Heart right ventricle (tissue), 16 donors: ENCODE measurements at regions not wholly inside any gene's neighbourhood (a gene's known extent, or its start where the extent isn't known, plus 50 kb on each side); places are given as distances from the start of the nearest gene placed in this dataset.

ENCODE experiments used
- ATAC-seq, 8 donors: fragments of 200-7000 bp; cut with Tn5 transposase; one replicate each; pipeline ENCODE4 v1.9.1; 2020; ENCODE audit warnings: mild to moderate bottlenecking in 8 of 8, moderate library complexity in 8 of 8, moderate number of reproducible peaks in 1 of 8
- DNase-seq, 2 donors: peaks; one replicate each; pipeline ENCODE4 v3.0.0-alpha.2; 2020
- H3K27ac ChIP-seq, 10 donors: fragments of 200-600 bp; sonication (generic) in 2 of 10; one replicate each; pipeline versions ENCODE4 v1.5.0 to v1.8.0; 2020 to 2022; ENCODE audit warnings: mild to moderate bottlenecking in 3 of 10
- H3K27me3 ChIP-seq, 7 donors: fragments of 200-600 bp; one replicate each; pipeline ENCODE4 v1.8.0; 2021 to 2022; ENCODE audit warnings: mild to moderate bottlenecking in 2 of 7
- H3K36me3 ChIP-seq, 9 donors: fragments of 200-600 bp; sonication (generic) in 1 of 9; one replicate each; pipeline versions ENCODE4 v1.5.0 to v1.8.0; 2020 to 2022; ENCODE audit warnings: mild to moderate bottlenecking in 2 of 9
- H3K4me1 ChIP-seq, 9 donors: fragments of 200-600 bp; sonication (generic) in 1 of 9; one replicate each; pipeline versions ENCODE4 v1.5.0 to v1.8.0; 2020 to 2022; ENCODE audit warnings: mild to moderate bottlenecking in 4 of 9
- H3K4me3 ChIP-seq, 10 donors: fragments of 200-600 bp; sonication (generic) in 2 of 10; one replicate each; pipeline versions ENCODE4 v1.5.0 to v1.8.0; 2020 to 2022; ENCODE audit warnings: mild to moderate bottlenecking in 7 of 10, moderate library complexity in 2 of 10
- H3K9me3 ChIP-seq, 11 donors: fragments of 200-600 bp in 10 of 11; sonication (generic) in 2 of 11; one replicate each; pipeline versions ENCODE4 v1.5.0 to v1.8.0; 2013 to 2022; ENCODE audit warnings: mild to moderate bottlenecking in 2 of 11, control low read depth in 1 of 11, moderate library complexity in 1 of 11
- CTCF ChIP-seq, 9 donors: fragments of 200-600 bp; sonication (generic) in 2 of 9; IDR thresholded peaks; one replicate each; pipeline versions ENCODE4 v1.5.0 to v1.8.0; 2021 to 2022; ENCODE audit warnings: antibody characterized with exemption in 9 of 9, mild to moderate bottlenecking in 5 of 9, moderate library complexity in 1 of 9
- WGBS, 2 donors: extraction: QIAGEN DNeasy Blood & Tissue Kit; methylation state at CpG; one replicate each; pipeline ENCODE4 v1.1.7; 2013; ENCODE audit warnings: inconsistent platforms in 1 of 2; 5-methylcytosine and 5-hydroxymethylcytosine counted together
- intact Hi-C, 10 donors: fragments of 100-400 bp; cut with DNase I; formaldehyde crosslinking; loops; one replicate each; pipeline versions ENCODE4 v1.11.1 to v1.14.2; 2022
- donor health status: Arrhythmogenic right ventricular cardiomyopathy.
- donor health status: ischemic (EF 13 %, LVEDD 7.1; RV severe dilation, severe dysfunction).
- donor health status: healthy with polysubstance abuse.
- donor health status: DM: no; HTN: yes; CAD: no.
- donor health status: DM: no; HTN: no; CAD: no.
- donor health status: ischemic (EF 25% LVEDD 6.9; RV normal size, moderate dysfunction).
- donor health status: ischemic (EF 25% LVEDD 5.7; RV mildly dilated, moderate dysfunction).
- donor health status: healthy.
- donor health status: DM: yes; HTN: yes; CAD: no.
- donor health status: Ischemic cardiomyopathy.
- donor health status: ischemic (EF 35%, LVEDD 5.7; RV mildly dilated, moderate dysfunction).
- donor health status: nonischemic (EF 11% LVEDD 7.7; RV severe dilation, severe dysfunction).
- donor health status: DM: yes; HTN: yes; CAD: no.
- donor health status: PGD.
- donor health status: ischemic (EF 29% LVEDD 5.4; RV normal size, mild dysfunction).
- donor health status: nonischemic (EF 23%, LVEDD 6.1; RV moderate dilation, normal function).

GRCh38 chr1:190619724-190620123, 142.1 kb upstream of the BRINP3 start:
- ATAC-seq: no peak
- no peak for DNase-seq
- TF ChIP-seq CTCF (IDR thresholded peaks at IDR 0.05): no peak
- H3K9me3 ChIP-seq: peaks cover 0 to 20% (median 0%) of the 10 kb centered on the region in 11 donors
- no peak overlapping the region for H3K4me3 ChIP-seq
- H3K27me3 ChIP-seq: no peaks in the 10 kb centered on the region
- intact Hi-C loops: no loop called here
- WGBS, 2 donors: 53 to 61% methylated on average over 1 of the region's 1 CpG
- H3K36me3 ChIP-seq: no peaks in the 10 kb centered on the region
- no peak overlapping the region for H3K27ac ChIP-seq
- H3K4me1 ChIP-seq: no peaks in the 10 kb centered on the region

GRCh38 chr1:190633488-190633887, 155.8 kb upstream of the BRINP3 start:
- no peak overlapping the region for H3K4me3 ChIP-seq
- no peaks in the 10 kb centered on the region for H3K4me1 ChIP-seq
- peaks cover 0 to 28% (median 3%) of the 10 kb centered on the region in 11 donors for H3K9me3 ChIP-seq
- DNase-seq (no peak), ATAC-seq (no peak)
- no peak overlapping the region for H3K27ac ChIP-seq
- no peak for TF ChIP-seq CTCF (IDR thresholded peaks at IDR 0.05)
- no peaks in the 10 kb centered on the region for H3K27me3 ChIP-seq
- intact Hi-C loops: no loop called here
- H3K36me3 ChIP-seq: no peaks in the 10 kb centered on the region

GRCh38 chr1:190634134-190634533, 156.5 kb upstream of the BRINP3 start:
- Histone ChIP-seq H3K27ac (no peak overlapping the region), H3K9me3 (peaks cover 0 to 25% (median 3%) of the 10 kb centered on the region in 11 donors), H3K36me3 (no peaks in the 10 kb centered on the region), H3K27me3 (no peaks in the 10 kb centered on the region), H3K4me3 (no peak overlapping the region), H3K4me1 (no peaks in the 10 kb centered on the region)
- intact Hi-C loops: no loop called here
- 78 to 88% methylated on average over 2 of the region's 2 CpGs for WGBS, 2 donors
- DNase-seq: no peak
- TF ChIP-seq CTCF (IDR thresholded peaks at IDR 0.05): no peak
- no peak for ATAC-seq

GRCh38 chr1:190649553-190649952, 171.9 kb upstream of the BRINP3 start:
- H3K27ac ChIP-seq: no peak overlapping the region

More at GRCh38 chr1:190649553-190649952, 171.9 kb upstream of the BRINP3 start:
- no peak for DNase-seq
- Histone ChIP-seq H3K36me3 (no peaks in the 10 kb centered on the region), H3K9me3 (peaks cover 0 to 4% (median 0%) of the 10 kb centered on the region in 11 donors), H3K27me3 (no peaks in the 10 kb centered on the region), H3K4me3 (no peak overlapping the region), H3K4me1 (no peaks in the 10 kb centered on the region)
- no peak for ATAC-seq
- TF ChIP-seq CTCF (IDR thresholded peaks at IDR 0.05): no peak
- intact Hi-C loops: no loop called here
